ENCODE measurements at regions not wholly inside any gene's neighbourhood (a gene's known extent, or its start where the extent isn't known, plus 50 kb on each side); places are given as distances from the start of the nearest gene placed in this dataset.

DNA sequence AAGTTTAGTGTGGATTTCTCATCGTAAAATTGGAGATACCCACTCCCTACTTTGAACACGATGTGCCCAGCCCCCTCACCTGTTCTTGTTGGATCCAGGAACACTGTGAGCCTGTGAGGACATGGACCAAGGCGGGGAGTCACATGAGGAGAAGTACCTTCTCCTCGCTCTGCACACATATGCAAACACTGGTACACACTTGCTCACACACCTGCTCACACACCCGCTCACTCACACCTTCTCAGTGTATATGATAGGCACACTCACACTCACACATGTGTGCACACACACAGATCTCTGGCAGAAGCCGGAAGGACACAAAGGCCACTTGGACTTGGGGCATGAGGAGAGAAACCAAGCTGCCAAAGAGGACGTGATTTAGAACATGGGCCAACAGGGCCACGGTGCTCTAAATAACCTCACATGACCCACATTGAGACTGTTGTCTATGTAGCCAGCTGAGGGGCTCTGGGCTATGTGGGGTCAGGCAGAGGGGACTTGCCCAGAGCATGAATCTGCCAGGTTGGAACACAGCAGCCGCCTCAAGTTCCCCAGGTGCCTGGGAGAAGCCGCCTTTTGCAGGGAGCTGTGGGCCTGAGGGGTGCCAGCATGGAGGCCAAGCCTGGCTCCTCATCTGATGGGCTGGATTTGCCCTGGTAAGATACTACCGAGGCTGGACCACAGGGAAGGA is 283.0 kb upstream of the IRX4 start:
- TF ChIP-seq, protein P1, sequence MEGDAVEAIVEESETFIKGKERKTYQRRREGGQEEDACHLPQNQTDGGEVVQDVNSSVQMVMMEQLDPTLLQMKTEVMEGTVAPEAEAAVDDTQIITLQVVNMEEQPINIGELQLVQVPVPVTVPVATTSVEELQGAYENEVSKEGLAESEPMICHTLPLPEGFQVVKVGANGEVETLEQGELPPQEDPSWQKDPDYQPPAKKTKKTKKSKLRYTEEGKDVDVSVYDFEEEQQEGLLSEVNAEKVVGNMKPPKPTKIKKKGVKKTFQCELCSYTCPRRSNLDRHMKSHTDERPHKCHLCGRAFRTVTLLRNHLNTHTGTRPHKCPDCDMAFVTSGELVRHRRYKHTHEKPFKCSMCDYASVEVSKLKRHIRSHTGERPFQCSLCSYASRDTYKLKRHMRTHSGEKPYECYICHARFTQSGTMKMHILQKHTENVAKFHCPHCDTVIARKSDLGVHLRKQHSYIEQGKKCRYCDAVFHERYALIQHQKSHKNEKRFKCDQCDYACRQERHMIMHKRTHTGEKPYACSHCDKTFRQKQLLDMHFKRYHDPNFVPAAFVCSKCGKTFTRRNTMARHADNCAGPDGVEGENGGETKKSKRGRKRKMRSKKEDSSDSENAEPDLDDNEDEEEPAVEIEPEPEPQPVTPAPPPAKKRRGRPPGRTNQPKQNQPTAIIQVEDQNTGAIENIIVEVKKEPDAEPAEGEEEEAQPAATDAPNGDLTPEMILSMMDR (IDR thresholded peaks at IDR 0.05): no peak
- no peak for TF ChIP-seq POLR2A (IDR thresholded peaks at IDR 0.05)

All from body of pancreas (tissue), 4 donors.